ENCODE measurements at regions not wholly inside any gene's neighbourhood (a gene's known extent, or its start where the extent isn't known, plus 50 kb on each side); places are given as distances from the start of the nearest gene placed in this dataset.

DNA sequence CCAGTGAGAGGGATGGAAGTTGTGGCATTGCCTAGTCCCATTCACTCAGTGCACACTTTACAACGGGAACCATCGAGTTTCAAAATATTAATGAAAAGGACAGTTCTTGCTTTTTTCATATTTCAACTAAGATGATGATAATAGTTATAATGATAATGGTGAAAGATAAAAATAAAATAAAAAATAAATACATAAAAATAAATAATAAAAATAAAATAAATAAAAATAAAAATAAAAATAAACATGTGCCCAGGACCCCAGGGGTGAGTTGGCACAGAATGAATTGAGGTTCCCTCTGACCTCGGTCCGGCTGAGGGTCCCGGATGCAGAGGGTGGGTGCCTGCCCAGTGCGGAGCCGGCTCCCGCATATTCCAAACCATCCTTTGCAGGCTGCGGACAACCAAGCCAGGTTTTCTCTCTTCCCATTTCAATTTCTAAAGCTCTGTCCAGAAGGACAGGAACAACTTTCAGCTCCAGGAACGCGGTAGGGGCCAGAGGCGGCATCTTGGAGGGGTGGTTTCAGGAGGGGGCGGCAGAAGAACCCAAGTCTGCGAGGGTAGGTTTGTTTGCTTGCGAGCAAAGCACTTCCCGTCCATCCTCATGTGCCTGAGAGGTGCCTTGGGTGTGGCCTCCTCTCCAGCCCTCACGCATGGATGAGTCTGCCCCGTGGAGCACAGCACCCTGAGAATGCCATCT lies 236.8 kb downstream of the DLL1 start:
- DNase-seq: no peak

- no peak for DNase-seq
Observed at GRCh38 chr6:170052991-170053821, 237.7 kb downstream of the DLL1 start.

DNA sequence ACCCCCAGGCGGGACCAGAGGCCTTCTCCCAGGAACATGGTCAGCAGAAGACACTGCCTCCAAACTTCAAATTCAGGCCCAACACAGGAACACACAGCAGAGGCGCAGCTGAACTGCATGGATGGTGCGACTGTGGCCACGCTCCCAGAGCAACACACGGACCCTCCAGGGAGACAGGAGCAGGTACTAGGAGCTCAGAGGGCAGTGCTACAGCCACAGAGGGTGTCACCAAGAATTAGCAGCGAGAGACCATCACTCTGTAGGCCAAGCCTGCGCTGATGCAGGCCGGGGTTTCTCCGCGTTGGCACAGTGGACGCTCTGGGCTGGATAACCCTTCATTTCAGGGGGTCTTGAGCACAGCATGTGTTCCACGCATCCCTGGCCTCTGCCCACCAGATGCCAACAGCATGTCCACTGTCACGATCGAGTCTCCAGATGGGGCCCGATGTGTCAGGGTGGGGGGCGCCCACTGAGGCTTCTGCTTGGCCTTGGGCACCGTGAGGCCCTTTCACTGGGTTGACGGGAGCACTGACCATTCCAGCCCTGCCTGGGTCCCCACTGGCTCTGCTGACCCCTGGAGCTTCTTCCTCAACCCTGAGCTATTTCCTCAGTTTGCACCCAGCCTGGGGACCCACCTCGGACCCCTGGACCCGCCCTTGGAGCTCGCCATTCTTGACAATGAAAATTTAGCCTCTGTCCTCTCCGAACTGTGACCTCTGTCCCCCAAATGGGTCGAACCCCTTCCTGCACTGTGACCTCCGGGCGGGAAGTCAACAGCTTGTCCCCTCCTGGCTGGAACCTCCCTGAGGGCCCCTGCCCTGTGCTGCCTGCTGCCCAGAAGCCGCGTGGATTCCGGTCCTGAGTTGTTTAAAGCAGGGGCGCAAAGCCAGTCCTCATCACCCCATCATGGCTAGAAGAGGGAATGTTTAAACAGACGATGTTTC lies 239.4 kb downstream of the DLL1 start:
- DNase-seq: no peak

GRCh38 chr6:170050591-170051041 lies 240.3 kb downstream of the DLL1 start:
- no peak for DNase-seq

DNA sequence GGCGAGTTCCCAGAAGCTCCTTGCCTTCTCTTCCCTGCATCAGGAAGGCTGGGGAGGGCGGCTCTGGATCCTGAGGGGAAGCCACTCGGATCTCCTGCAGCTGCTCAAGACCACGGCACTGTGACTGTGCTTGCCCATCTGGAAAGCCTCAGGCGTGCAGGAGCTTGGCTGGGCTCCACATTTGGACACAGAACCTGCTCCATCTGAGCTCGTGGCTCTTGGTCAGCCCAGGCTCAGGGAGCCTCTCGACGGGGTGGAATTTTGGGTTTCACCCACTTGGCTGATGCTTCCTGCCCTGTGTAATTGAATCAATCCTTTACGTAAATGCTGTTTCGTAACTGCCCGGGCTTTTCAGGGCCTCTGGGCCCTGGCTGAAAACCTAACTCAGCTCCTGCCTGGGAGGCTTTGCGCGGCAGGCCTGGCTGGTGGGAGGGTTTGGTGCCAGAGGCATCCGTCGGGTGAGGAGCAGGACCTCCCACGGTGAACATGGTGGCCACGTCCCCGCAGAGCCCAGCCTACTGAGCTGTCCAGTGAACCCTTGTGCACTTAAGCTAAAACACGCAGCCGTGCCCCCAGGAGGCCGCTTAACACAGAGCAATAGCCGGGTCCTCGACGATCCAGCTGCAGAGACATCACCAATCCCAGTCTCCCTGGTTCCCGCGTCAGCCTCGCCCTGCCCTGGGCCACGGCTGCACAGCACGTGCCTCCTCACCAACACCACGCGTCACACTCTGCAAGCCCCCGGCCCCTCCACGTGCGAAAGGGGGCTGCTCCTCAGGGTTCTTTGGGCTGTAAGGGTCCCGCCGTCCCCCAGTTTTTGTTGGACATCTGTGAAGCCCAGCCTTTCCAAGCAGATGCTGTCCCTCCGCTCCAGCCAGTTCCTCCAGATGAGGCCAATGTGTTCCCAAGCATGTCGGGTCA lies 241.0 kb downstream of the DLL1 start:
- DNase-seq: no peak

DNA sequence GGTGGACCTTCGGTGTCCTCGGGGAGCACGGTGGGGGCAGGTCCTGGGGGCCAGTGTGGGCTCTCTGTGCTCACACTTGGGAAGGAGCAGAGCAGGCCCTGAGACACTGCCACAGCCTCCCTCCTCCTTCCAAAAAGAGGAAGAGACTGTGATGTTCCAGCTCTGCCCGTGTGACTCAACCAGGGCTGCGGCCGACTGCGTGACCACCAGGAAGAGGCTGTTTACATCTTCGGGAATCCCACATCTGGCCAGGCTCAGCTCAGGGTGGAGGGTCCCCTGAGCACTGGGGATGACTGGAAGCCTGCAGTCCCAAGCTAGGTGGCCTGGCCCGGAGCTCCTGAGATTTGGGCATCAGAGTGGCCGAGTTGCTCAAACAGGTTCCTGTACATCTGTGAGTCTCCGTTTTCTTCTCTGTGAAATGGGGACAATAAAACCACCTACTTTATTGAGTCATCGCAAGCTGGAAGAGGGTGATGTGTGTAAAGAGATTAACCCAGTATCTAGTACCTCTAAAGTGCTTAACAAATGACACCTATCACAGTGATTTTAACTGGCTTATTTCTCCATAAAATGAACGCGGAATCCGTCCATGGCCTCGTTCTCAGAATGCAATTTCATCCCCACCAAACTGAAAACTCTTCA lies 242.1 kb downstream of the DLL1 start:
- DNase-seq: no peak

GRCh38 chr6:170047823-170048222 lies 243.1 kb downstream of the DLL1 start:
- DNase-seq: no peak

DNA sequence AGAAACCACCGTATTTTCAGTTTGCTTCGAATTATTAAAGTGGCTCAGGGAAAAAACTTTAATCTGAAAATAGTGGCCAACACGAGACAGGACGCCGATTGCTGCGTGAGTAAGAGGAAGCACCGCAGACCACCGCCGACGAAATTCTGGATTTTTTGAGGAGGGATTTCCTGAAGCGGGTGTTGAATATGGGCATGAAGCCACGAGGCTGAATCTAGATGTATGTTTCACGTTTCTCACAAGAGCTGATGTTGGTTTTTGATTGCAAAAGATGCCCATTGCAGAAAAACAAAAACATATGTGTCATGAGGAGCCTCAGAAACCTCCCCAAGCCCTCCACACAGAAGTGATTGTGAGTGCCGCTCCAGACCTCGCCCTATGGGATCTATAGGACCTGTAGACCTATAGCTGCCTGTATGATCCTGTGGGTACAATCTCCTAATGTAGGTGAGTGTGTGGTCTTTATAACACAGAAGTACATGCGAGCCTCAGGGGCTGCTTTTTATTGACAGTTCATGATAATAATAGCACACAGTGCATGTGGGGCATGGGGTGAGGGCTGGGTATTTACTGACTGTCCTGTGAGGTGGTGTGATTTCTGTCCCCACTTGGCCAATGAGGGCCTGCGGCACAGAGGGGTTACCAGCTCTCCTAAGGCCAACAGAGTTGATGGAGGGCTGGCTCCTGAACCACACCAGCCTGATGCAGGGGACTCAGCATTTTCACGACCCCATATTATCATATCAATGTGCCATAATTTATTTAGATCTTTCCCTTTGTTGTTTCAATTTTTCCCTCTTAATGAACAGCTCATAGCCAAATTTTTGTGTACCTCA lies 243.9 kb downstream of the DLL1 start:
- no peak for DNase-seq

DNA sequence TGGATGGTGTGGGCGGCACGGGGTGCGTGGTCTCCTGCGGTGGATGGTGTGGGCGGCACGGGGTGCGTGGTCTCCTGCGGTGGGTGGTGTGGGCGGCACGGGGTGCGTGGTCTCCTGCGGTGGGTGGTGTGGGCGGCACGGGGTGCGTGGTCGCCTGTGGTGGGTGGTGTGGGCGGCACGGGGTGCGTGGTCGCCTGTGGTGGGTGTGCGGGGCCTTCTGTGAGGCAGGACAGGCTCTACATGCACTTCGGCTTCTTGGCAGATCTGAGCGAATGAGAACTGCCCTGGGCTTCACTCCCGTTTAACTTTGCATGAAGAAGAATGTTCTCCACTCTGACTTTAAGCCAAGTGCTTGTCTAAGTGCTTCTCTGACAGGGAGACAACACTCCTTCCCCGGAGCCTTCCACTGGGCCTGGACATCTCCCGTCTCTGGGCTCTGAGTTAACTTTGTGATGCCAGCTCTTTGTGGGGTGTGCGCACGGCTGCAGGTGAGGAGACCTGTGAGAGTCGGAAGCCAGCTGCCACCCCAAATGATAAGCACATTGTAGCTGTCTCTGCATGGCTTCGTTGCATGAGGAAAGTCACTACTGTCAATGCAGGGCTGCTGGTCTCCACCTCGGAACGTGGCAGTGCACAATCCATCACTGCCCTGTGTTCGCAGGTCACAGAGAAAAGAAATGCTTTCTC lies 244.8 kb downstream of the DLL1 start:
- no peak for DNase-seq

DNA sequence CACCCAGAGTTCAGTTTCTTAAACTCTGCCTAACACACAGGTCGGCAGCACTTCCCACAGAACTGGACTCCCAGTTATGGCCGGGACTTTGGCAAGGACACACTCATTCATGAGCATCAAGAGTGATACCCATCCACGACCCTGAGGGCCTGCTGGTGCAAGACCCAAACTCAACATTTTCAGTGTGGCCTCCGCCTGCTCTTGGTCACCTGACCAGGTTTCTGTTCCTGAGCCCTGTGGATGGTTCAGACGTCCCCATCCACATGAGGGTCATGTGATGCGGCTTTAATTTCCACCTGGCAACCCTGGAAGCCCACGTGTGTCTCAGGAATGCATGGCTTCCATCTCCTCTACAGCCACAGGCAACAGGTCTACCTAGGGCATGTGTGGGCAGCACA lies 245.3 kb downstream of the DLL1 start:
- DNase-seq: no peak

- no peak for DNase-seq
Observed at GRCh38 chr6:170044836-170045562, 245.9 kb downstream of the DLL1 start.

DNA sequence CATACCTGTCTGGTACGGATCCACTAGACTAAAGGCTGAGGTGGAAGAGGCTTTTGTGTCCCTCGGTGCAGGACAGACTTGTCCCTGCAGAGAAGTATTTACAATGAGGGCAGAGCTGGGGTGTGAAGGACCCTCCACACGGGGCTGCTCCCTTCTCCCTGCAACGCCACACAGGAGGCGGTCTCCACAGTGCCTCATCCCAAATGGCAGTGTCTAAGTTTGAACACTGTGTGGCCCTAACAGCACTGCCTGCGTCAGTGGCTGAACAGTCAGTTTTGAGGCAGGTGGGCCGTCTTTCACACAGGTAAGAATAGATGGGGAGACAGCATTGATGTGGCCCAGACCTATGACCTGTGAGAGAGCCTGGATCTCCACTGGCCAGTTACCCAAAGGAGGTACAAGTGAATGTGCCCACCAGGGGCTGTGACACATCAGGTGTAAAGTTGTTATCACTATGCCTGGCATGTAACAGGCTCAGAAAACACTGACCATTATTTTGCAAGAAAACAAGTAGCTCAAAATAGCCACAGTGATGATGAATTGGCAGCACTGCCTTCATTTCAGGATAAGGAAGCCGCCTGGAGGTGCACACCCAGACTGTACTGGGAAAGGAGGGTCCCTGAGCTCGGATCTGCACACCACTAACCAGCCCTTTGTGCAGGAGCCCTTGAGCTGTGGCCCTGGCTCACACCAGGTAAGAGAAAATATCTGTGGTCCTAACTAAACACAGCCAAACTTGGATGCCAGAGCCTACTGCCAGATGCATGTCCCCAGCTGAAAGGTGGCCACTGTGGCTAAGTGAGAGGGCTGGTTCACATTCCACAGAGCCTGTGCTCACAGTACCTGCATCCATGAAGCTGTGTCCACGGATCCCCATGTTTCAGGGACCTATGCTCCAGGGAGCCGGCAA lies 246.7 kb downstream of the DLL1 start:
- DNase-seq: no peak

DNA sequence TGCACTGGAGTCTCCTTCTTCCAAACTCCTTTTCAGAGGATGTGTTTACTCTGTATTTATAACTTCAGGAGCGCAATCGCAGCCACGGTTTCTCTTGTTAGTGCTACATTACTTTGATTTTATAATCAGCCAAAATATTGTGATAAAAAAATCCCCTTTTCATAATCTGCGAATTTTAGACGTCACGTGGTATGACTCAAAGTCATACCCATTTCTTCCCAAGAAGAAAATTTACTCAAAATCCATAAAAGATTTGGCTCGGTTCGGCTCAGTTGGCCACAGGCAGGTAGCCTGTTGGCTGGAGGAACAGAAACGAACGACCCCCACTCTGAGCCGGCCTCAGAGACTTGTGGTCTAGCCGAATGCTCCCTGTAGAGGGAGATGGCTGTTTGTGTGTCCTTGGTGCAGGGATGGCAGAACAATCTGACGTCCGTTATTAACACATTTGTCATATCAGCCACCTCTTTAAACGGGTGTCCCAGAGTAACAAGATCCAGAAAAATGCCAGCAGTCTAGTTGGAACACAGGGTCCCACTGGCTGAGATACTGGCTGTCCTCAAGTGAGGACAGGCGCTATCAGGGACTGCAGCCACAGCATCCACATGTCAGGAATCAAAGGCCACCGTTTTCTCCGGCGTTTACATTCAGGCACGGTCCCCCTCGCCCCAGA lies 247.6 kb downstream of the DLL1 start:
- no peak for DNase-seq

GRCh38 chr6:170042596-170043118 lies 248.2 kb downstream of the DLL1 start:
- no peak for DNase-seq

DNA sequence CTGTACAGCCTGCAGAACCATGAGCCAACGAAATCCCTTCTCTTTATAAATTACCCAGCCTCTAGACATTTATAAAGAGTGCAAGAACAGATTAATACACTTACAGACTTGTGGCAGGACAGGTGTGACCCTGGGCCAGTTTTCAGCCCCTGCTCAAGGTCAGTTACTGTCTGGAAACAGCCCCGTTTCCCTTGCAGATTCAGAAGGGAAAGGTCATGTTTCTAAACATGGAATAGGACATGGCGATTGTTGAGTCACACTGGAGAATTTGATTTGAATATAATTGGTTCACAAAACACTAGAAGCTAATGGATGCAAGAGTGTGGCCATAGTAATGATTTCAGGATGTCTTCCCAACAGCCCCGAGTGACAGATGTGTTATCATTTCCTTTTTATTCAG lies 248.8 kb downstream of the DLL1 start:
- no peak for DNase-seq

GRCh38 chr6:170041526-170041925 lies 249.4 kb downstream of the DLL1 start:
- no peak for DNase-seq

DNA sequence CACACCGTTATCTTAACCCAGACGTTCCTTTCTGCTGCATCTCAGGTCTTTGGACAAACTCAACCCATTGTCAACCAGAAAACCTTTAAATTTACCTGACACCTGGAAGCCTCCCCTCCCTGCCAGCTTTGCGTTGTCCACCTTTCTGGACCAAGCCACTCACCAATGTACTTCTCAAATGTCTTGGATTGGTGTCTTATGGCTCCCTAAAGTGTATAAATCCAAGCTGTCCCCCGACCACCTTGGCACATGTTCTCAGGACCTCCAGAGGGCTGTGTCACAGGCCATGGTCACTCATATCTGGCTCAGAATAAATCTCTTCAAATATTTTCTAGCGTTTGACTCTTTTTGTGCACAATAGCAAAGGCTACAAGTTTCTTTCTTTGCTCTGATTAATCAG lies 250.0 kb downstream of the DLL1 start:
- no peak for DNase-seq

Data from activated T-cell treated with anti-CD3 and anti-CD28 coated beads, Interleukin-2, amount 50 U/mL, for 48 hours (primary cell).